ENCODE measurements at regions not wholly inside any gene's neighbourhood (a gene's known extent, or its start where the extent isn't known, plus 50 kb on each side); places are given as distances from the start of the nearest gene placed in this dataset.

GRCh38 chr9:89697553-89697952 is 92.7 kb downstream of the GADD45G start:
- no peak for DNase-seq

GRCh38 chr9:89698411-89699005 is 93.7 kb downstream of the GADD45G start:
- DNase-seq, result no peak

GRCh38 chr9:89699646-89700045 is 94.8 kb downstream of the GADD45G start:
- no peak for DNase-seq

GRCh38 chr9:89701221-89701798 is 96.5 kb downstream of the GADD45G start:
- DNase-seq, result no peak

GRCh38 chr9:89702401-89702800 is 97.6 kb downstream of the GADD45G start:
- DNase-seq, result no peak

- no peak for DNase-seq
These were observed 100.8 kb downstream of the GADD45G start for GRCh38 chr9:89705651-89706050.

- DNase-seq, result no peak
These were observed 101.3 kb downstream of the GADD45G start for GRCh38 chr9:89706086-89706485.

- no peak for DNase-seq
These were observed 101.9 kb downstream of the GADD45G start for GRCh38 chr9:89706731-89707191.

GRCh38 chr9:89710697-89711096 is 105.9 kb downstream of the GADD45G start:
- DNase-seq, result no peak

GRCh38 chr9:89711866-89712265 is 107.1 kb downstream of the GADD45G start:
- DNase-seq, result no peak

GRCh38 chr9:89712283-89712682 is 107.5 kb downstream of the GADD45G start:
- no peak for DNase-seq

GRCh38 chr9:89714321-89714720 is 109.5 kb downstream of the GADD45G start:
- DNase-seq, result no peak

GRCh38 chr9:89715318-89715858 is 110.6 kb downstream of the GADD45G start:
- no peak for DNase-seq

GRCh38 chr9:89715881-89716280 is 111.1 kb downstream of the GADD45G start:
- DNase-seq, result no peak

GRCh38 chr9:89716559-89716958 is 111.7 kb downstream of the GADD45G start:
- no peak for DNase-seq

GRCh38 chr9:89718176-89718575 is 113.4 kb downstream of the GADD45G start:
- no peak for DNase-seq

- DNase-seq, result no peak
These were observed 113.8 kb downstream of the GADD45G start for GRCh38 chr9:89718651-89719050.

- DNase-seq, result no peak
These were observed 114.4 kb downstream of the GADD45G start for GRCh38 chr9:89719202-89719601.

- DNase-seq, result no peak
These were observed 115.9 kb downstream of the GADD45G start for GRCh38 chr9:89720696-89721175.

- no peak for DNase-seq
These were observed 116.4 kb downstream of the GADD45G start for GRCh38 chr9:89721176-89721700.

GRCh38 chr9:89721971-89722530 is 117.2 kb downstream of the GADD45G start:
- DNase-seq, result no peak

- no peak for DNase-seq
These were observed 117.9 kb downstream of the GADD45G start for GRCh38 chr9:89722712-89723111.

GRCh38 chr9:89723469-89724100 is 118.8 kb downstream of the GADD45G start:
- no peak for DNase-seq
